ENCODE measurements at regions not wholly inside any gene's neighbourhood (a gene's known extent, or its start where the extent isn't known, plus 50 kb on each side); places are given as distances from the start of the nearest gene placed in this dataset.

DNA sequence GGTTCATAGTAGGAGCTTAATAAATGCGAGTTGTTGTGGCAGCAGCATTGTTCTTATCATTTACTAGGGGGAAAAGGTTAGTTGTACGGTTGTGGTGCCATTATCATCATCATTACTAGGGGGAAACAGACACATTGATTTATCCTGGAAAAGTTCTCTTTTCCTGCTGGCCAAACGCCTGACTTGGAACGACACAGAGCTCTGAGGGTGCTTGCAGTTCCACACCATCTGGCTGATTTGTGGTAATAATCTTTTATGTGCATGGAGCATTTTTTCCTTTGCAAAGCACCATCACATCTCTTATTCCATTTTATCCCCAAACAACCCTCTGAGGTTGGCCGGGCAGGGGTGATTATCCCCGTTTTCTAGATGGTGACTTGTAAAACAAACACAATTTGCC, 219.4 kb downstream of the BUB3 start:
- no peak overlapping the region for H3K9ac ChIP-seq (ENCODE audit: low read depth, low read length)
- ATAC-seq (ENCODE audit: insufficient read depth, low read depth) (no peak), DNase-seq (no peak)

DNA sequence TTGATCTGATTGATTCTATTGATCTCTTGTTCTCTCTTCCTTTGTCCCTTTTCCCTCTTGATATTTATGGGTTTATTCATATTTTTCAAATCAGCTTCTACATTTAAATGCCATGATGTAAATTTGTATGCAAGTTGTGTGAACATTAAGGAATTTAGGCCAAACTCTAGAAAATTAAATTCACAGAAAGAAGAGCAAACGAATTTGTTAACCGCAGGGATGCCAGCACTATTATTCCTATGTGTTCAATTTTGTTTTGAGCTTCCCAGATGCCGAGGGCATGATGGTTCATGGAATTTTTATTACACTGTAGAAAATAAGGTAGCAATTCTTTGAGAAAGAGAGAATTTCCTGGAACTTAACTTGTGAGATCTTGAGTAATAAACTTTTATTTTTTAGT, 220.9 kb downstream of the BUB3 start:
- ATAC-seq (ENCODE audit: insufficient read depth, low read depth) (no peak), DNase-seq (no peak)
- Histone ChIP-seq H3K9ac (ENCODE audit: low read depth, low read length) (no peak overlapping the region), H3K79me2 (ENCODE audit: insufficient read depth, low read length) (no peaks in the 10 kb centered on the region), H4K20me1 (ENCODE audit: insufficient read depth, low read length) (no peaks in the 10 kb centered on the region), H3K4me1 (ENCODE audit: insufficient read depth, low read length) (no peaks in the 10 kb centered on the region), H3K4me3 (ENCODE audit: low read depth in 1 of 2, low read length in 2 of 2) (no peak overlapping the region), H3K4me2 (ENCODE audit: insufficient read depth, low read length) (no peak overlapping the region), H3K36me3 (ENCODE audit: insufficient read depth, low read length) (no peaks in the 10 kb centered on the region), H2AFZ (ENCODE audit: low read depth, low read length) (no peak overlapping the region), H3K27ac (ENCODE audit: low read length) (no peak overlapping the region), H3K27me3 (ENCODE audit: insufficient read depth, low read length, poor library complexity) (no peaks in the 10 kb centered on the region), H3K9me3 (ENCODE audit: insufficient read depth, low read length, severe bottlenecking) (no peaks in the 10 kb centered on the region)
- no peak for TF ChIP-seq EZH2 (IDR thresholded peaks at IDR 0.05; ENCODE audit: borderline replicate concordance, low read depth, low read length, severe bottlenecking)
- TF ChIP-seq CTCF (IDR thresholded peaks at IDR 0.05; ENCODE audit: borderline replicate concordance, extremely low read depth, low read length, poor library complexity, severe bottlenecking): no peak

More for the DNA sequence above, 219.4 kb downstream of the BUB3 start:
- Histone ChIP-seq H3K9me3 (ENCODE audit: insufficient read depth, low read length, severe bottlenecking) (no peaks in the 10 kb centered on the region), H3K79me2 (ENCODE audit: insufficient read depth, low read length) (no peaks in the 10 kb centered on the region), H3K27me3 (ENCODE audit: insufficient read depth, low read length, poor library complexity) (peaks cover 4% of the 10 kb centered on the region), H4K20me1 (ENCODE audit: insufficient read depth, low read length) (no peaks in the 10 kb centered on the region), H3K27ac (ENCODE audit: low read length) (no peak overlapping the region), H3K4me1 (ENCODE audit: insufficient read depth, low read length) (no peaks in the 10 kb centered on the region), H2AFZ (ENCODE audit: low read depth, low read length) (no peak overlapping the region), H3K4me2 (ENCODE audit: insufficient read depth, low read length) (no peak overlapping the region), H3K36me3 (ENCODE audit: insufficient read depth, low read length) (no peaks in the 10 kb centered on the region), H3K4me3 (ENCODE audit: low read depth in 1 of 2, low read length in 2 of 2) (no peak overlapping the region)
- TF ChIP-seq CTCF (IDR thresholded peaks at IDR 0.05; ENCODE audit: borderline replicate concordance, extremely low read depth, low read length, poor library complexity, severe bottlenecking) (no peak), EZH2 (IDR thresholded peaks at IDR 0.05; ENCODE audit: borderline replicate concordance, low read depth, low read length, severe bottlenecking) (no peak)

- no peaks in the 10 kb centered on the region for H4K20me1 ChIP-seq (ENCODE audit: insufficient read depth, low read length)
- DNase-seq: no peak
Observed at GRCh38 chr10:123375738-123376137, 221.5 kb downstream of the BUB3 start.

More at GRCh38 chr10:123375738-123376137, 221.5 kb downstream of the BUB3 start:
- H3K79me2 ChIP-seq (ENCODE audit: insufficient read depth, low read length): no peaks in the 10 kb centered on the region
- H3K9ac ChIP-seq (ENCODE audit: low read depth, low read length): no peak overlapping the region
- no peaks in the 10 kb centered on the region for H3K27me3 ChIP-seq (ENCODE audit: insufficient read depth, low read length, poor library complexity)
- no peak overlapping the region for H3K4me2 ChIP-seq (ENCODE audit: insufficient read depth, low read length)
- H3K4me3 ChIP-seq (ENCODE audit: low read depth in 1 of 2, low read length in 2 of 2): no peak overlapping the region
- ATAC-seq (ENCODE audit: insufficient read depth, low read depth): no peak
- no peaks in the 10 kb centered on the region for H3K4me1 ChIP-seq (ENCODE audit: insufficient read depth, low read length)
- H3K27ac ChIP-seq (ENCODE audit: low read length): no peak overlapping the region
- no peak overlapping the region for H2AFZ ChIP-seq (ENCODE audit: low read depth, low read length)
- TF ChIP-seq EZH2 (IDR thresholded peaks at IDR 0.05; ENCODE audit: borderline replicate concordance, low read depth, low read length, severe bottlenecking) (no peak), CTCF (IDR thresholded peaks at IDR 0.05; ENCODE audit: borderline replicate concordance, extremely low read depth, low read length, poor library complexity, severe bottlenecking) (no peak)
- H3K9me3 ChIP-seq (ENCODE audit: insufficient read depth, low read length, severe bottlenecking): no peaks in the 10 kb centered on the region
- no peaks in the 10 kb centered on the region for H3K36me3 ChIP-seq (ENCODE audit: insufficient read depth, low read length)

All from DND-41 (cell line).